Mesendoderm (in vitro differentiated cells): ENCODE measurements at regions not wholly inside any gene's neighbourhood (a gene's known extent, or its start where the extent isn't known, plus 50 kb on each side); places are given as distances from the start of the nearest gene placed in this dataset.
A peak's percentile ranks its signal among the peaks of the same experiment; 100 is the strongest.

Source experiments
- DNase-seq: peaks from one replicate; pipeline ENCODE4 v3.0.0; 2013
- H2AK5ac ChIP-seq: 2 replicates; pipeline ENCODE4 v1.6.1; 2013; ENCODE audit warnings: low read length, inconsistent platforms
- H2BK120ac ChIP-seq: 2 replicates; pipeline ENCODE4 v1.6.1; 2013; ENCODE audit warnings: low read depth, mild to moderate bottlenecking, low read length, moderate library complexity, mixed read lengths
- H2BK15ac ChIP-seq: replicated peaks from 2 replicates; pipeline ENCODE4 v1.6.1; 2013; ENCODE audit warnings: low read depth, mild to moderate bottlenecking, moderate library complexity
- H2BK5ac ChIP-seq: 2 replicates; pipeline ENCODE4 v1.6.1; 2013; ENCODE audit warnings: low read length, inconsistent platforms
- H3K18ac ChIP-seq: 2 replicates; pipeline ENCODE4 v1.6.1; 2013; ENCODE audit warnings: mild to moderate bottlenecking, low read length, mixed read lengths
- H3K23ac ChIP-seq: one replicate; pipeline ENCODE4 v1.6.1; 2013; ENCODE audit warnings: low read length
- H3K27ac ChIP-seq: 2 replicates; pipeline ENCODE4 v1.5.1; 2013; ENCODE audit warnings: low read depth, mild to moderate bottlenecking, inconsistent platforms, low read length, moderate library complexity
- H3K27me3 ChIP-seq: 2 replicates; pipeline ENCODE4 v1.6.1; 2013; ENCODE audit warnings: low read length, control low read depth, mild to moderate bottlenecking, inconsistent platforms; ENCODE audit not compliant: insufficient read depth, poor library complexity
- H3K36me3 ChIP-seq: 2 replicates; pipeline ENCODE4 v1.6.1; 2013; ENCODE audit warnings: low read length, inconsistent platforms; ENCODE audit not compliant: control insufficient read depth, insufficient read depth
- H3K4ac ChIP-seq: one replicate; pipeline ENCODE4 v1.6.1; 2013; ENCODE audit warnings: low read depth, mild to moderate bottlenecking, low read length, moderate library complexity
- H3K4me1 ChIP-seq: 2 replicates; pipeline ENCODE4 v1.6.1; 2013; ENCODE audit warnings: low read depth, low read length, inconsistent platforms; ENCODE audit not compliant: control insufficient read depth
- H3K4me2 ChIP-seq: 2 replicates; pipeline ENCODE4 v1.6.1; 2013; ENCODE audit warnings: low read length
- H3K4me3 ChIP-seq: 2 replicates; pipeline ENCODE4 v1.5.1; 2013; ENCODE audit warnings: mild to moderate bottlenecking, low read length
- H3K56ac ChIP-seq: one replicate; pipeline ENCODE4 v1.6.1; 2013; ENCODE audit warnings: low read length
- H3K79me1 ChIP-seq: 2 replicates; pipeline ENCODE4 v1.6.1; 2013; ENCODE audit warnings: low read length, inconsistent platforms
- H3K79me2 ChIP-seq: 2 replicates; pipeline ENCODE4 v1.6.1; 2013; ENCODE audit warnings: mild to moderate bottlenecking, low read length; ENCODE audit not compliant: control insufficient read depth, insufficient read depth
- H3K9ac ChIP-seq: 2 replicates; pipeline ENCODE4 v1.6.1; 2013; ENCODE audit warnings: low read length, inconsistent platforms
- H4K5ac ChIP-seq: one replicate; pipeline ENCODE4 v1.6.1; 2013; ENCODE audit warnings: low read length
- H4K8ac ChIP-seq: one replicate; pipeline ENCODE4 v1.6.1; 2013; ENCODE audit warnings: low read depth, mild to moderate bottlenecking, control low read depth, low read length, moderate library complexity
- WGBS: extraction: QIAGEN DNeasy Blood & Tissue Kit; methylation state at CpG from one replicate; pipeline ENCODE4 v1.1.7; 2013; ENCODE audit warnings: low lambda C conversion rate, missing lambda C conversion rate; ENCODE audit not compliant: insufficient coverage; ENCODE audit errors: extremely low coverage; 5-methylcytosine and 5-hydroxymethylcytosine counted together

- no CpG with 5 or more reads among the region's 5 CpGs for WGBS
- H3K9ac ChIP-seq = no peak overlapping the region
- no peak overlapping the region for H4K5ac ChIP-seq
- H3K36me3 ChIP-seq = no peaks in the 10 kb centered on the region
- no peak overlapping the region for H3K4me2 ChIP-seq
- H4K8ac ChIP-seq = no peak overlapping the region
- no peak overlapping the region for H3K56ac ChIP-seq
- H3K4ac ChIP-seq = no peak overlapping the region
- H3K79me1 ChIP-seq = no peaks in the 10 kb centered on the region
- H3K4me3 ChIP-seq = no peak overlapping the region
- DNase-seq = peak; percentile 13
- H3K27ac ChIP-seq = no peak overlapping the region
- no peak overlapping the region for H3K23ac ChIP-seq
- no peaks in the 10 kb centered on the region for H3K27me3 ChIP-seq
- no peak overlapping the region for H2BK120ac ChIP-seq
- H2BK15ac ChIP-seq = no peak overlapping the region
- no peak overlapping the region for H2AK5ac ChIP-seq
- H3K18ac ChIP-seq = no peak overlapping the region
- no peak overlapping the region for H2BK5ac ChIP-seq
- no peaks in the 10 kb centered on the region for H3K4me1 ChIP-seq
- H3K79me2 ChIP-seq = no peaks in the 10 kb centered on the region
Observed at GRCh38 chr21:27825035-27825434, 858.1 kb upstream of the ADAMTS5 start.

- H4K5ac ChIP-seq = no peak overlapping the region
- DNase-seq = no peak
- WGBS = no CpG with 5 or more reads among the region's 8 CpGs
Observed at GRCh38 chr21:27823652-27824201, 856.8 kb upstream of the ADAMTS5 start.

GRCh38 chr21:27820342-27820741, 853.5 kb upstream of the ADAMTS5 start:
- Histone ChIP-seq H3K9ac (no peak overlapping the region), H3K4me1 (no peaks in the 10 kb centered on the region), H2BK15ac (no peak overlapping the region), H2AK5ac (no peak overlapping the region), H2BK120ac (no peak overlapping the region), H3K4me3 (no peak overlapping the region), H3K27ac (no peak overlapping the region), H4K8ac (no peak overlapping the region), H3K18ac (no peak overlapping the region), H3K23ac (no peak overlapping the region), H3K27me3 (no peaks in the 10 kb centered on the region), H3K56ac (no peak overlapping the region), H4K5ac (no peak overlapping the region), H3K79me2 (no peaks in the 10 kb centered on the region), H3K4me2 (no peak overlapping the region), H3K4ac (no peak overlapping the region), H3K36me3 (no peaks in the 10 kb centered on the region), H2BK5ac (no peak overlapping the region), H3K79me1 (no peaks in the 10 kb centered on the region)
- no CpG with 5 or more reads among the region's 1 CpG for WGBS
- DNase-seq = no peak

More at GRCh38 chr21:27823652-27824201, 856.8 kb upstream of the ADAMTS5 start:
- no peak overlapping the region for H3K4me3 ChIP-seq
- H3K18ac ChIP-seq = no peak overlapping the region
- H3K79me2 ChIP-seq = no peaks in the 10 kb centered on the region
- no peaks in the 10 kb centered on the region for H3K27me3 ChIP-seq
- H2BK15ac ChIP-seq = no peak overlapping the region
- H3K9ac ChIP-seq = no peak overlapping the region
- H3K36me3 ChIP-seq = no peaks in the 10 kb centered on the region
- H3K27ac ChIP-seq = no peak overlapping the region
- H2BK5ac ChIP-seq = no peak overlapping the region
- H3K4me2 ChIP-seq = no peak overlapping the region
- H3K4me1 ChIP-seq = no peaks in the 10 kb centered on the region
- H2BK120ac ChIP-seq = no peak overlapping the region
- H3K79me1 ChIP-seq = no peaks in the 10 kb centered on the region
- H2AK5ac ChIP-seq = no peak overlapping the region
- H3K4ac ChIP-seq = no peak overlapping the region
- H3K56ac ChIP-seq = no peak overlapping the region
- no peak overlapping the region for H3K23ac ChIP-seq
- no peak overlapping the region for H4K8ac ChIP-seq

- Histone ChIP-seq H2BK120ac (no peak overlapping the region), H3K18ac (no peak overlapping the region), H2BK15ac (no peak overlapping the region), H4K5ac (no peak overlapping the region), H3K79me2 (no peaks in the 10 kb centered on the region), H3K23ac (no peak overlapping the region), H3K4me3 (no peak overlapping the region), H3K9ac (no peak overlapping the region), H3K79me1 (no peaks in the 10 kb centered on the region), H4K8ac (no peak overlapping the region), H3K27me3 (no peaks in the 10 kb centered on the region), H3K4me2 (no peak overlapping the region), H2BK5ac (no peak overlapping the region), H3K27ac (no peak overlapping the region), H3K36me3 (no peaks in the 10 kb centered on the region), H3K4me1 (no peaks in the 10 kb centered on the region), H2AK5ac (no peak overlapping the region), H3K4ac (no peak overlapping the region), H3K56ac (no peak overlapping the region)
- no CpG with 5 or more reads among the region's 3 CpGs for WGBS
- no peak for DNase-seq
Observed at GRCh38 chr21:27819299-27819698, 852.4 kb upstream of the ADAMTS5 start.

GRCh38 chr21:27818847-27819246, 852.0 kb upstream of the ADAMTS5 start:
- DNase-seq = no peak
- Histone ChIP-seq H3K4ac (no peak overlapping the region), H3K18ac (no peak overlapping the region), H3K79me2 (no peaks in the 10 kb centered on the region), H3K4me3 (no peak overlapping the region), H4K5ac (no peak overlapping the region), H3K36me3 (no peaks in the 10 kb centered on the region), H2BK5ac (no peak overlapping the region), H3K23ac (no peak overlapping the region), H2BK120ac (no peak overlapping the region), H3K4me1 (no peaks in the 10 kb centered on the region), H3K4me2 (no peak overlapping the region), H2BK15ac (no peak overlapping the region), H3K9ac (no peak overlapping the region), H2AK5ac (no peak overlapping the region), H4K8ac (no peak overlapping the region), H3K56ac (no peak overlapping the region), H3K27me3 (no peaks in the 10 kb centered on the region), H3K79me1 (no peaks in the 10 kb centered on the region), H3K27ac (no peak overlapping the region)
- no CpG with 5 or more reads among the region's 4 CpGs for WGBS

GRCh38 chr21:27817902-27818623, 851.2 kb upstream of the ADAMTS5 start:
- no peak overlapping the region for H3K27ac ChIP-seq
- H3K4ac ChIP-seq = no peak overlapping the region
- H3K79me2 ChIP-seq = no peaks in the 10 kb centered on the region
- H3K4me3 ChIP-seq = no peak overlapping the region
- H4K8ac ChIP-seq = no peak overlapping the region
- H3K18ac ChIP-seq = no peak overlapping the region
- no peak overlapping the region for H2AK5ac ChIP-seq
- no peaks in the 10 kb centered on the region for H3K36me3 ChIP-seq
- H2BK15ac ChIP-seq = no peak overlapping the region
- H2BK120ac ChIP-seq = no peak overlapping the region
- no peaks in the 10 kb centered on the region for H3K4me1 ChIP-seq
- no peaks in the 10 kb centered on the region for H3K27me3 ChIP-seq
- H3K23ac ChIP-seq = no peak overlapping the region
- H4K5ac ChIP-seq = no peak overlapping the region
- no peak for DNase-seq
- H2BK5ac ChIP-seq = no peak overlapping the region
- no CpG with 5 or more reads among the region's 5 CpGs for WGBS
- H3K56ac ChIP-seq = no peak overlapping the region
- no peak overlapping the region for H3K4me2 ChIP-seq
- H3K79me1 ChIP-seq = no peaks in the 10 kb centered on the region
- H3K9ac ChIP-seq = no peak overlapping the region
